GM21737 (cell line): ENCODE measurements at regions not wholly inside any gene's neighbourhood (a gene's known extent, or its start where the extent isn't known, plus 50 kb on each side); places are given as distances from the start of the nearest gene placed in this dataset.

Experiments
- ATAC-seq: cut with Tn5 transposase; IDR thresholded peaks from one replicate; pipeline ENCODE4 v1.9.1; 2021; ENCODE audit warnings: mild to moderate bottlenecking, moderate library complexity; ENCODE audit not compliant: unreplicated experiment

- ATAC-seq, result no peak
These were observed 217.6 kb upstream of the PDE10A start for GRCh38 chr6:165880686-165881085.

- no peak for ATAC-seq
These were observed 214.7 kb upstream of the PDE10A start for GRCh38 chr6:165877773-165878172.

- no peak for ATAC-seq
These were observed 214.2 kb upstream of the PDE10A start for GRCh38 chr6:165877192-165877591.

GRCh38 chr6:165876588-165876987 lies 213.5 kb upstream of the PDE10A start:
- ATAC-seq, result no peak

- ATAC-seq, result no peak
These were observed 212.9 kb upstream of the PDE10A start for GRCh38 chr6:165875946-165876345.

GRCh38 chr6:165873976-165874375 lies 210.9 kb upstream of the PDE10A start:
- no peak for ATAC-seq

GRCh38 chr6:165872811-165873210 lies 209.8 kb upstream of the PDE10A start:
- no peak for ATAC-seq

GRCh38 chr6:165872311-165872710 lies 209.3 kb upstream of the PDE10A start:
- no peak for ATAC-seq

GRCh38 chr6:165871571-165871970 lies 208.5 kb upstream of the PDE10A start:
- no peak for ATAC-seq

- no peak for ATAC-seq
These were observed 206.5 kb upstream of the PDE10A start for GRCh38 chr6:165869526-165869925.

- no peak for ATAC-seq
These were observed 201.9 kb upstream of the PDE10A start for GRCh38 chr6:165864925-165865324.

- ATAC-seq, result no peak
These were observed 201.2 kb upstream of the PDE10A start for GRCh38 chr6:165864218-165864617.

- ATAC-seq, result no peak
These were observed 200.8 kb upstream of the PDE10A start for GRCh38 chr6:165863801-165864200.

GRCh38 chr6:165862813-165863212 lies 199.8 kb upstream of the PDE10A start:
- no peak for ATAC-seq

GRCh38 chr6:165861226-165861625 lies 198.2 kb upstream of the PDE10A start:
- no peak for ATAC-seq

GRCh38 chr6:165858586-165858985 lies 195.5 kb upstream of the PDE10A start:
- no peak for ATAC-seq

- ATAC-seq, result no peak
These were observed 192.8 kb upstream of the PDE10A start for GRCh38 chr6:165855856-165856255.

- no peak for ATAC-seq
These were observed 192.0 kb upstream of the PDE10A start for GRCh38 chr6:165854863-165855593.

GRCh38 chr6:165854061-165854862 lies 191.2 kb upstream of the PDE10A start:
- no peak for ATAC-seq

- no peak for ATAC-seq
These were observed 189.6 kb upstream of the PDE10A start for GRCh38 chr6:165852676-165853075.

- ATAC-seq, result peak; percentile 82
These were observed 187.5 kb upstream of the PDE10A start for GRCh38 chr6:165850434-165851019.
